ENCODE measurements at regions not wholly inside any gene's neighbourhood (a gene's known extent, or its start where the extent isn't known, plus 50 kb on each side); places are given as distances from the start of the nearest gene placed in this dataset.

DNA sequence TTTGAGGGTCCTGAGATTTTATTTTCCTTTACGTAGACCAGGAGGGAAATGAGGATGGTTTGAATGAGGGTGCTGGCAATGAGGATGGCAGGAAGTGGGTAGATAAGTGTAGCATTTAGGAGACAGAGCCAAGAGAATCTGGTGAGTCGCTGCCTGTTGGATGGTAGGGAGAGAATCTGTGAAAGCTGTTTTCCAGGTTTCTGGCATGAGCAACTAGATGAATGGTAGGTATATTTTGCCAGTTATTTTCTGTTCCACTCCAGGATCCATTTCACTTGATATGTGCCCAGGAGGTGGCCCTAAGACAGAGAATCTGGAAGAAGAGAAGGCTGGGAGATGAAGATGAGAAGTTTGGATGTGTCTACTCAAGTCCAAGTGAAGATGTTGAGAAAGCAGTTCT lies 63.3 kb upstream of the VIPR2 start:
- TF ChIP-seq, protein P1, sequence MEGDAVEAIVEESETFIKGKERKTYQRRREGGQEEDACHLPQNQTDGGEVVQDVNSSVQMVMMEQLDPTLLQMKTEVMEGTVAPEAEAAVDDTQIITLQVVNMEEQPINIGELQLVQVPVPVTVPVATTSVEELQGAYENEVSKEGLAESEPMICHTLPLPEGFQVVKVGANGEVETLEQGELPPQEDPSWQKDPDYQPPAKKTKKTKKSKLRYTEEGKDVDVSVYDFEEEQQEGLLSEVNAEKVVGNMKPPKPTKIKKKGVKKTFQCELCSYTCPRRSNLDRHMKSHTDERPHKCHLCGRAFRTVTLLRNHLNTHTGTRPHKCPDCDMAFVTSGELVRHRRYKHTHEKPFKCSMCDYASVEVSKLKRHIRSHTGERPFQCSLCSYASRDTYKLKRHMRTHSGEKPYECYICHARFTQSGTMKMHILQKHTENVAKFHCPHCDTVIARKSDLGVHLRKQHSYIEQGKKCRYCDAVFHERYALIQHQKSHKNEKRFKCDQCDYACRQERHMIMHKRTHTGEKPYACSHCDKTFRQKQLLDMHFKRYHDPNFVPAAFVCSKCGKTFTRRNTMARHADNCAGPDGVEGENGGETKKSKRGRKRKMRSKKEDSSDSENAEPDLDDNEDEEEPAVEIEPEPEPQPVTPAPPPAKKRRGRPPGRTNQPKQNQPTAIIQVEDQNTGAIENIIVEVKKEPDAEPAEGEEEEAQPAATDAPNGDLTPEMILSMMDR (IDR thresholded peaks at IDR 0.05): no peak
- TF ChIP-seq POLR2A (IDR thresholded peaks at IDR 0.05) (no peak), POLR2AphosphoS5 (IDR thresholded peaks at IDR 0.05) (no peak)
